Endothelial cell of umbilical vein (primary cell): ENCODE measurements at regions not wholly inside any gene's neighbourhood (a gene's known extent, or its start where the extent isn't known, plus 50 kb on each side); places are given as distances from the start of the nearest gene placed in this dataset.

ENCODE experiments used
- CTCF ChIP-seq, 2 donors: IDR thresholded peaks; 1 replicate in 1 of 2; 2 replicates in 1 of 2; pipeline ENCODE4 v1.5.1; 2011; ENCODE audit warnings: low read length in 2 of 2, mild to moderate bottlenecking in 2 of 2, moderate library complexity in 2 of 2, control low read depth in 1 of 2, inconsistent platforms in 1 of 2, low read depth in 1 of 2; ENCODE audit not compliant: insufficient read depth in 1 of 2; ENCODE audit errors: extremely low read depth in 1 of 2
- EZH2 ChIP-seq: IDR thresholded peaks from 2 replicates; pipeline ENCODE4 v1.6.1; 2012; ENCODE audit warnings: borderline replicate concordance, low read depth, mild to moderate bottlenecking, moderate library complexity, low read length, inconsistent platforms; ENCODE audit not compliant: severe bottlenecking
- JUN ChIP-seq: IDR thresholded peaks from 2 replicates; pipeline ENCODE4 v1.6.1; 2011; ENCODE audit warnings: borderline replicate concordance, low read depth; ENCODE audit not compliant: insufficient read length, insufficient read depth
- MYC ChIP-seq: IDR thresholded peaks from one replicate; pipeline ENCODE4 v1.6.1; 2011; ENCODE audit warnings: mild to moderate bottlenecking, low read depth, low read length
- POLR2A ChIP-seq: IDR thresholded peaks from 2 replicates; pipeline ENCODE4 v1.6.1; 2012; ENCODE audit warnings: low read depth, mild to moderate bottlenecking, control low read depth, low read length
- POLR2AphosphoS5 ChIP-seq: IDR thresholded peaks from 2 replicates; pipeline ENCODE4 v1.6.1; 2012; ENCODE audit warnings: low read depth, mild to moderate bottlenecking, control low read depth, low read length, moderate library complexity; ENCODE audit not compliant: insufficient read depth

- no peak for TF ChIP-seq EZH2
- no peak for TF ChIP-seq CTCF (IDR thresholded peaks at IDR 0.05; ENCODE audit: extremely low read depth in 1 of 2, insufficient read depth in 1 of 2, low read depth in 1 of 2, low read length in 2 of 2)
- TF ChIP-seq POLR2AphosphoS5 = no peak
- TF ChIP-seq POLR2A = no peak
- no peak for TF ChIP-seq MYC
- no peak for TF ChIP-seq JUN
Observed at GRCh38 chr6:156423829-156424228, 353.3 kb upstream of the ARID1B start.
